K562 (cell line): ENCODE measurements at regions not wholly inside any gene's neighbourhood (a gene's known extent, or its start where the extent isn't known, plus 50 kb on each side); places are given as distances from the start of the nearest gene placed in this dataset.

Experiments used
- BRF2 ChIP-seq: IDR thresholded peaks from 3 replicates; pipeline ENCODE4 v1.6.1; 2011; ENCODE audit warnings: borderline replicate concordance, mild to moderate bottlenecking; ENCODE audit not compliant: insufficient read length, insufficient read depth
- CUX1 ChIP-seq: fragments of 200-800 bp; sonication (Bioruptor generic); IDR thresholded peaks from 2 replicates; pipeline ENCODE4 v1.6.1; 2016; ENCODE audit warnings: missing genetic modification characterization, missing compliant biosample characterization
- PCBP1 ChIP-seq: fragments of 200-400 bp; formaldehyde crosslinking; IDR thresholded peaks from 2 replicates; pipeline ENCODE4 v1.6.1; 2018; ENCODE audit warnings: mild to moderate bottlenecking, low read depth, low read length; ENCODE audit not compliant: poor library complexity, severe bottlenecking
- UBTF ChIP-seq, 2 experiments: IDR thresholded peaks; 2 replicates each; pipeline ENCODE4 v1.6.1; 2012; ENCODE audit warnings: improper control_type of control experiment in 2 of 2, low read depth in 2 of 2, low read length in 2 of 2, borderline replicate concordance in 1 of 2
- ZNF24 ChIP-seq: fragments of 450-650 bp; IDR thresholded peaks from 2 replicates; pipeline ENCODE4 v1.6.1; 2016

- no peak for TF ChIP-seq UBTF (IDR thresholded peaks at IDR 0.05; ENCODE audit: borderline replicate concordance in 1 of 2, low read depth in 2 of 2, low read length in 2 of 2)
- no peak for TF ChIP-seq ZNF24
- TF ChIP-seq PCBP1 = no peak
- TF ChIP-seq BRF2 = no peak
- no peak for TF ChIP-seq CUX1 (CRISPR knock-in tag)
Measured at GRCh38 chr6:108745664-108746336, 102.4 kb upstream of the ARMC2 start (continued).
